ENCODE measurements at regions not wholly inside any gene's neighbourhood (a gene's known extent, or its start where the extent isn't known, plus 50 kb on each side); places are given as distances from the start of the nearest gene placed in this dataset.

GRCh38 chr2:142321706-142322280, 191.0 kb upstream of the LRP1B start:
- H3K27ac ChIP-seq (ENCODE audit: low read depth in 1 of 2, low read length in 2 of 2), result no peak overlapping the region
- TF ChIP-seq REST (IDR thresholded peaks at IDR 0.05), result no peak
- TF ChIP-seq MAX (IDR thresholded peaks at IDR 0.05), result no peak
- no peak for DNase-seq (ENCODE audit: low spot score)
- no peaks in the 10 kb centered on the region for H3K9me3 ChIP-seq (ENCODE audit: control insufficient read depth in 4 of 4, low read length in 3 of 4)
- WGBS, result 51% methylated on average over 1 of the region's 1 CpG
- H3K9ac ChIP-seq (ENCODE audit: low read depth in 1 of 2, low read length in 2 of 2), result no peak overlapping the region
- H3K4me1 ChIP-seq (ENCODE audit: control insufficient read depth in 4 of 4, insufficient read depth in 4 of 4, low read length in 3 of 4), result no peaks in the 10 kb centered on the region
- H3K36me3 ChIP-seq (ENCODE audit: control insufficient read depth in 4 of 4, insufficient read depth in 3 of 4, low read depth in 1 of 4, low read length in 3 of 4), result no peaks in the 10 kb centered on the region
- H3K4me3 ChIP-seq (ENCODE audit: low read depth in 1 of 3, low read length in 3 of 3), result no peak overlapping the region
- H3K27me3 ChIP-seq (ENCODE audit: control insufficient read depth in 4 of 4, insufficient read depth in 4 of 4, low read length in 3 of 4), result no peaks in the 10 kb centered on the region

GRCh38 chr2:142320067-142320466, 189.3 kb upstream of the LRP1B start:
- 87% methylated on average over 1 of the region's 1 CpG for WGBS
- H3K9me3 ChIP-seq (ENCODE audit: control insufficient read depth in 4 of 4, low read length in 3 of 4), result no peaks in the 10 kb centered on the region
- DNase-seq (ENCODE audit: low spot score), result no peak

More at GRCh38 chr2:142320067-142320466, 189.3 kb upstream of the LRP1B start:
- no peaks in the 10 kb centered on the region for H3K36me3 ChIP-seq (ENCODE audit: control insufficient read depth in 4 of 4, insufficient read depth in 3 of 4, low read depth in 1 of 4, low read length in 3 of 4)
- H3K9ac ChIP-seq (ENCODE audit: low read depth in 1 of 2, low read length in 2 of 2), result no peak overlapping the region
- no peaks in the 10 kb centered on the region for H3K27me3 ChIP-seq (ENCODE audit: control insufficient read depth in 4 of 4, insufficient read depth in 4 of 4, low read length in 3 of 4)
- TF ChIP-seq TAF1 (conservative IDR thresholded peaks at IDR 0.05), result no peak
- no peak for TF ChIP-seq RAD21 (IDR thresholded peaks at IDR 0.05)
- TF ChIP-seq NR2F2 (IDR thresholded peaks at IDR 0.05), result no peak
- TF ChIP-seq SP1 (IDR thresholded peaks at IDR 0.05), result no peak
- TF ChIP-seq REST (IDR thresholded peaks at IDR 0.05), result no peak
- no peak for TF ChIP-seq GABPA (IDR thresholded peaks at IDR 0.05 in 1 of 2, conservative IDR thresholded peaks at IDR 0.05 in 1 of 2)
- TF ChIP-seq HNF4G (IDR thresholded peaks at IDR 0.05), result no peak
- no peak for TF ChIP-seq EGR1 (IDR thresholded peaks at IDR 0.05; ENCODE audit: low read depth in 2 of 2)
- TF ChIP-seq YY1 (IDR thresholded peaks at IDR 0.05), result no peak
- no peak for TF ChIP-seq CTCF (IDR thresholded peaks at IDR 0.05; ENCODE audit: low read depth, low read length, missing input control)
- TF ChIP-seq FOXA2 (IDR thresholded peaks at IDR 0.05), result no peak
- TF ChIP-seq FOXA1 (IDR thresholded peaks at IDR 0.05), result no peak
- no peak for TF ChIP-seq ZBTB33 (IDR thresholded peaks at IDR 0.05)
- no peak for TF ChIP-seq RXRA (IDR thresholded peaks at IDR 0.05)
- no peak for TF ChIP-seq MAX (IDR thresholded peaks at IDR 0.05)
- no peak for TF ChIP-seq HNF4A (conservative IDR thresholded peaks at IDR 0.05)
- TF ChIP-seq JUND (IDR thresholded peaks at IDR 0.05), result no peak
- no peak for TF ChIP-seq ATF3 (IDR thresholded peaks at IDR 0.05)
- H3K27ac ChIP-seq (ENCODE audit: low read depth in 1 of 2, low read length in 2 of 2), result no peak overlapping the region
- no peaks in the 10 kb centered on the region for H3K4me1 ChIP-seq (ENCODE audit: control insufficient read depth in 4 of 4, insufficient read depth in 4 of 4, low read length in 3 of 4)
- no peak overlapping the region for H3K4me3 ChIP-seq (ENCODE audit: low read depth in 1 of 3, low read length in 3 of 3)
